ENCODE measurements at regions not wholly inside any gene's neighbourhood (a gene's known extent, or its start where the extent isn't known, plus 50 kb on each side); places are given as distances from the start of the nearest gene placed in this dataset.

DNA sequence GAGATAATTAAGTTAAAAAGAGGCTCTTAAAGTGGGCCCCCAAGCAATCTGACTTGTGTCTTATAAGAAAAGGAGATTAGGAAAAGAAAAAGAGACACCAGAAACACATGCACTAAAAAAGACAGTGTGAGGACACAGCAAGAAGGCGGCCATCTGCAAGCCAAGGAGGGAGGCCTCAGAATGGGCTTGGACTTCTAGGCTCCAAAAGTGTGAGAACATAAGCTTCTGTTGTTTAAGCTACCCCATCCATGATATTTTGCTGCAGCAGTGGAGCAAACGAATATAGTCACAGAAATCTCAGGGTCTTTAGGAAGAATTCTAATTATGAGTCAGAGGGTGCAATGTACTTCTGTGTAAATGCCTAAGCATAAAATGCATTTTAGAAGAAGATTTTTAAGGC, 399.3 kb upstream of the MMADHC start:
- TF ChIP-seq, protein P1, sequence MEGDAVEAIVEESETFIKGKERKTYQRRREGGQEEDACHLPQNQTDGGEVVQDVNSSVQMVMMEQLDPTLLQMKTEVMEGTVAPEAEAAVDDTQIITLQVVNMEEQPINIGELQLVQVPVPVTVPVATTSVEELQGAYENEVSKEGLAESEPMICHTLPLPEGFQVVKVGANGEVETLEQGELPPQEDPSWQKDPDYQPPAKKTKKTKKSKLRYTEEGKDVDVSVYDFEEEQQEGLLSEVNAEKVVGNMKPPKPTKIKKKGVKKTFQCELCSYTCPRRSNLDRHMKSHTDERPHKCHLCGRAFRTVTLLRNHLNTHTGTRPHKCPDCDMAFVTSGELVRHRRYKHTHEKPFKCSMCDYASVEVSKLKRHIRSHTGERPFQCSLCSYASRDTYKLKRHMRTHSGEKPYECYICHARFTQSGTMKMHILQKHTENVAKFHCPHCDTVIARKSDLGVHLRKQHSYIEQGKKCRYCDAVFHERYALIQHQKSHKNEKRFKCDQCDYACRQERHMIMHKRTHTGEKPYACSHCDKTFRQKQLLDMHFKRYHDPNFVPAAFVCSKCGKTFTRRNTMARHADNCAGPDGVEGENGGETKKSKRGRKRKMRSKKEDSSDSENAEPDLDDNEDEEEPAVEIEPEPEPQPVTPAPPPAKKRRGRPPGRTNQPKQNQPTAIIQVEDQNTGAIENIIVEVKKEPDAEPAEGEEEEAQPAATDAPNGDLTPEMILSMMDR (IDR thresholded peaks at IDR 0.05; ENCODE audit: insufficient read depth, low read depth, low read length): no peak
- no peak for DNase-seq (ENCODE audit: low read depth)
- H3K4me3 ChIP-seq (ENCODE audit: low read depth, low read length): no peak overlapping the region

DNA sequence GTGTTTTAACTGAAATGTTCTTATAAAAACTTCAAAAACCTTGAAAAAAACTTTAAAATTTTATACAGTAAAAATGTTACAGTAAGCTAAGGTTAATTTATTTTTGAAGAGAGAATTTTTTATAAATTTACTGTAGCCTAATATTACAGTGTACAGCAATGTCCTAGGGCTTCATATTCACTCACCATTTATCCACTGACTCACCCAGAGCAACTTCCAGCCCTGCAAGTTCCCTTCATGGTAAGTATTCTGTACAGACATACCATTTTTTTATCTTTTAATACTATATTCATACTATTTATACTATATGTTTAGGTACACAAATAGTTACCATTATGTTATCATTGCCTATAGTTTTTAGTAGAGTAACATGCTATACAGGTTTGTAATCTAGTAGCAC, 396.7 kb upstream of the MMADHC start:
- no peak overlapping the region for H3K4me3 ChIP-seq (ENCODE audit: low read depth, low read length)
- no peak for DNase-seq (ENCODE audit: low read depth)
- TF ChIP-seq, protein P1 (IDR thresholded peaks at IDR 0.05; ENCODE audit: insufficient read depth, low read depth, low read length): no peak

DNA sequence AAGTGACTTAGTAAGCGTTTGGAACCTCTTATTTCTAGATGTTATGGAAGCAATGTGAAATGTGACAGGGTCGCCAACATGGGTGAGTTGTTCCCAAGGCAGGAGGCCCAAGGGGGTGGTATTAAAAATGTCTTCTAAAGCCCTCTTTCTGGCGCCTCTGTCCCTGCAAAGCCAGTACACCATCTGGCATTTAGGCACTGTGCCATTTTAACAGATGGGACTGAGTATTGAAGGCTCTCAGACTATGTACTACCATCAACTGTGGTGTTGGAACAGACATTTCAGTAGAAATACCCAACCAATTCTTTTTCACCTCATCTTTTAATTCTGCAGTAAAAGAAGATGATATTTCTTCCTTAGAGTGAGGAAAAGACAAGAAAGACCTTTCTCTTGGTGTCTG, 384.5 kb upstream of the MMADHC start:
- DNase-seq (ENCODE audit: low read depth): peak; percentile 11
- TF ChIP-seq, protein P1 (IDR thresholded peaks at IDR 0.05; ENCODE audit: insufficient read depth, low read depth, low read length): no peak

DNA sequence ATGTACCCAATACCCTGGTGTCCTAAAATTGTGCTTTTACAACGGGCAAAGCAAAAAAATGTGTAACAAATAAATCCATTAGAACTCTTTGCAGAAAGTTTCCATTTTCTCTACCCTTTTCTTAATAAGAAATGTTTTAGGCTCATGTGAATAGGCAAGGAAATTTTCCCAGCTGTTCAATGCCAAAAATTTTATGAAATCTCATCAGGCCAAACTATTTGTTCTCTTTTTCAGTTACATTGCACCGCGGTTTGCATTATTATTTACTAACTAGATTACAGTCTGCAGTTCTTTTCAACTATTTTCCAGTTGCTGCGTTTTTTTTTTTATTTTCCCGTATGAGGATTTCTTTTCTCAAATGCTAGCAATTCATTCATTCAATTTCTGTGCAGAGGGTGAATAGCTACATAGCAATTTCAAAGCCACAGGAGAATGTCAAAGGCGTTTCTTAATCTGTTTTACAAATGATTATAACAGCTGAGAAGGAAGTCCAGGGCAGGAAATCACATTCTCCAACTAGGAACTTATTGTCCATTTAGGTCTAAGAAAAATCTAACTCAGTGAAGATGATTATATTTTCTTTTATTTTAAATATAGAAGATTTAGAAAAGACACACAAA, 367.5 kb upstream of the MMADHC start:
- no peak overlapping the region for H3K4me3 ChIP-seq (ENCODE audit: low read depth, low read length)
- DNase-seq (ENCODE audit: low read depth): no peak
- TF ChIP-seq, protein P1 (IDR thresholded peaks at IDR 0.05; ENCODE audit: insufficient read depth, low read depth, low read length): no peak

More for the DNA sequence above, 384.5 kb upstream of the MMADHC start:
- H3K4me3 ChIP-seq (ENCODE audit: low read depth, low read length): no peak overlapping the region

DNA sequence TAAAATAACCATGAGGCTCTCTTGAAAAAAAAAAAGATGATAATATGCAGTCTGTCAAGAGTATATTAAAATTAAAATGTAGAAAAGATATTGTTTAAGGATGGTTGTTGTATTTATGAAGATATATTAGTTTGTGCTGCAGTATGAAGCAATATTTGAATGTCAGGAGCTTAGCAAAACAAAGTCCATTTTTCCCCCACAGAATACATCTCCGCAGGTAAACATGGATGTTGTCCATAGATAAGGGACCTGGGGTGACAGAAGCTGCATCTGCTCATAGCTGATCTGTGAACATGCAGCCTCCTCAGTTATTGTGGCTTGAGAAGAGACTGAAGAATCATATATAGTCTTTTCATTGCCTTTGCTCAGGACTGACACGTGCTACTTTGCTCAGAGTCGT, 366.1 kb upstream of the MMADHC start:
- H3K4me3 ChIP-seq (ENCODE audit: low read depth, low read length): no peak overlapping the region
- no peak for DNase-seq (ENCODE audit: low read depth)
- TF ChIP-seq, protein P1 (IDR thresholded peaks at IDR 0.05; ENCODE audit: insufficient read depth, low read depth, low read length): no peak

DNA sequence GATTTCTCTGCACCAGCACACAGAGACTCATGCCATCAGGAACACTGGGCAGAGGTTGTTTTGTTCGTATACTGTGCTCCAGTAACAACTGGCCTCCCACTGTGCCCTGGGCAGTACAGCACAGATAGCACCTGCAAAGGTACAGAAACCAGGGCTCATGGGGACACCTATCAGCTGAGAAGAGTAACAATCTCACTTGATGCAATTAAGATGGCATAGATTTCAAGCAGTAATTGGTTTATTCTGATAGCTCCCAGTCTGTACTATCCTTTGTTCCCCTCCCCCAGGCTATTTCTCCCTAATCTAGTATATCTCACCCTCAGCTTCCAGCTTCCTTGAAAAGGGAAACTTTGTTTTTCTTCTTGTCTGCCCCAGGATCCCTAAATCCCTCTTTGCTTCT, 343.9 kb upstream of the MMADHC start:
- DNase-seq (ENCODE audit: low read depth): no peak
- TF ChIP-seq, protein P1 (IDR thresholded peaks at IDR 0.05; ENCODE audit: insufficient read depth, low read depth, low read length): no peak
- H3K4me3 ChIP-seq (ENCODE audit: low read depth, low read length): no peak overlapping the region

DNA sequence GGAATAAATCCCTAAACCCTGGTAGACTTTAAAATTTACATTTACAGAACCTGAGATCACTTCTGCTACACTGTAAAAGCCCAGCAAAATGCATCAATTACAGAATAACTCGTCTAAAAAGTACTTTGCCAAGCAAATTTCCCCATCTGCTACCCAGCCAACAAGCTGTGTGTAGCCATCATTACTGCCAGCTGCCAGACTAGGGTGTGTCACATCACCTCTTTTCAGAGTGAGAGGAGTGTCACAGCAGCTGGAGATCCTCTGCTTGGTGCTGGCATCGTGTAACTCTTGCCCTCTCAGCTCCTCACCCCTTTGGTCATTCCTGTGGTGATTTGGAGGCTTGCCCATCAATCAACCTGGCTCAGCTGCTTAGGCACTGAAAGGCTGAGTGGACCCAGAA, 340.4 kb upstream of the MMADHC start:
- TF ChIP-seq, protein P1 (IDR thresholded peaks at IDR 0.05; ENCODE audit: insufficient read depth, low read depth, low read length): no peak
- DNase-seq (ENCODE audit: low read depth): no peak
- H3K4me3 ChIP-seq (ENCODE audit: low read depth, low read length): no peak overlapping the region
